WTC11 (cell line): ENCODE measurements at regions not wholly inside any gene's neighbourhood (a gene's known extent, or its start where the extent isn't known, plus 50 kb on each side); places are given as distances from the start of the nearest gene placed in this dataset.
A peak's percentile ranks its signal among the peaks of the same experiment; 100 is the strongest.

Experiments used
- ATAC-seq: fragments of 200-7000 bp; cut with Tn5 transposase; 2 replicates; pipeline ENCODE4 v1.10.0; 2021; ENCODE audit warnings: mild to moderate bottlenecking, moderate library complexity
- CTCF ChIA-PET: fragments of 300-600 bp; sonication (Branson Sonifier 250); formaldehyde crosslinking; loops from one replicate; lab custom pipeline; 2021; ENCODE audit warnings: antibody characterized with exemption; lab: Charles Lee
- POLR2A ChIA-PET: fragments of 350-600 bp; sonication (Branson Sonifier 250); formaldehyde crosslinking; loops from one replicate; lab custom pipeline; 2021; ENCODE audit warnings: antibody characterized with exemption; lab: Charles Lee
- DNase-seq: peaks from one replicate; pipeline ENCODE4 v3.0.0; 2021; ENCODE audit warnings: low spot score
- H3K27ac Mint-ChIP-seq: 2 replicates; pipeline ENCODE4 v1.8.0; 2021; ENCODE audit warnings: mixed read lengths
- H3K27me3 Mint-ChIP-seq: 2 replicates; pipeline ENCODE4 v1.8.0; 2021; ENCODE audit warnings: low read depth, mild to moderate bottlenecking, moderate library complexity, mixed read lengths
- H3K36me3 Mint-ChIP-seq: 2 replicates; pipeline ENCODE4 v1.8.0; 2021; ENCODE audit warnings: mixed read lengths
- H3K4me1 Mint-ChIP-seq: 2 replicates; pipeline ENCODE4 v1.8.0; 2022; ENCODE audit warnings: mixed read lengths
- H3K4me3 Mint-ChIP-seq: 2 replicates; pipeline ENCODE4 v1.8.0; 2021; ENCODE audit warnings: mild to moderate bottlenecking, moderate library complexity, mixed read lengths
- H3K9me3 Mint-ChIP-seq: 2 replicates; pipeline ENCODE4 v1.8.0; 2021; ENCODE audit warnings: mixed read lengths
- GRHL2 ChIP-seq: fragments of 250-450 bp; sonication (Bioruptor Pico); IDR thresholded peaks from 2 replicates; pipeline ENCODE4 v1.8.0; 2022; ENCODE audit warnings: mild to moderate bottlenecking, moderate library complexity; ENCODE audit not compliant: insufficient replicate concordance, severe bottlenecking
- GTF2I ChIP-seq: fragments of 250-450 bp; sonication (Bioruptor Pico); conservative IDR thresholded peaks from 2 replicates; pipeline ENCODE4 v1.4.0; 2021; ENCODE audit warnings: mild to moderate bottlenecking
- IRF2 ChIP-seq: sonication (generic); formaldehyde crosslinking; IDR thresholded peaks from 2 replicates; pipeline ENCODE4 v1.8.0; 2022; ENCODE audit warnings: low read depth, missing genetic modification reagents, borderline replicate concordance
- SMAD4 ChIP-seq: sonication (generic); formaldehyde crosslinking; IDR thresholded peaks from 2 replicates; pipeline ENCODE4 v1.8.0; 2022; ENCODE audit warnings: mild to moderate bottlenecking, missing genetic modification reagents
- TCF7 ChIP-seq: sonication (generic); formaldehyde crosslinking; IDR thresholded peaks from 2 replicates; pipeline ENCODE4 v1.8.0; 2022; ENCODE audit warnings: mild to moderate bottlenecking, low read depth, missing genetic modification reagents, moderate library complexity
- ZNF121 ChIP-seq: sonication (generic); formaldehyde crosslinking; IDR thresholded peaks from 2 replicates; pipeline ENCODE4 v1.8.0; 2023; ENCODE audit warnings: missing genetic modification reagents
- ZNF219 ChIP-seq: sonication (generic); formaldehyde crosslinking; IDR thresholded peaks from 2 replicates; pipeline ENCODE4 v1.8.0; 2023; ENCODE audit warnings: missing genetic modification reagents, mild to moderate bottlenecking, borderline replicate concordance
- ZNF396 ChIP-seq: fragments of 250-450 bp; sonication (Bioruptor Pico); IDR thresholded peaks from 2 replicates; pipeline ENCODE4 v1.8.0; 2021; ENCODE audit warnings: mild to moderate bottlenecking, moderate library complexity, borderline replicate concordance
- ZNF423 ChIP-seq: fragments of 250-450 bp; sonication (Bioruptor Pico); IDR thresholded peaks from 2 replicates; pipeline ENCODE4 v2.1.2; 2022; ENCODE audit warnings: mild to moderate bottlenecking, moderate library complexity
- TF ChIP-seq, protein P1 (sequence below): sonication (generic); formaldehyde crosslinking; IDR thresholded peaks from 2 replicates; pipeline ENCODE4 v1.8.1; 2022; ENCODE audit warnings: mild to moderate bottlenecking, moderate library complexity, missing genetic modification reagents
- TF ChIP-seq, protein P2 (sequence below): sonication (generic); formaldehyde crosslinking; IDR thresholded peaks from 2 replicates; pipeline ENCODE4 v1.8.0; 2022; ENCODE audit warnings: mild to moderate bottlenecking, missing genetic modification reagents
- TF ChIP-seq, protein P3 (sequence below): sonication (generic); formaldehyde crosslinking; IDR thresholded peaks from 2 replicates; pipeline ENCODE4 v1.8.1; 2023; ENCODE audit warnings: mild to moderate bottlenecking, missing genetic modification reagents, borderline replicate concordance
- TF ChIP-seq, protein P4 (sequence below): fragments of 250-450 bp; sonication (Bioruptor Pico); conservative IDR thresholded peaks from 2 replicates; pipeline ENCODE4 v1.9.0; 2021; ENCODE audit warnings: mild to moderate bottlenecking
- TF ChIP-seq, protein P5 (sequence below): sonication (generic); formaldehyde crosslinking; IDR thresholded peaks from 2 replicates; pipeline ENCODE4 v1.8.0; 2023; ENCODE audit warnings: missing genetic modification reagents
- TF ChIP-seq, protein P6 (sequence below): sonication (generic); formaldehyde crosslinking; IDR thresholded peaks from 2 replicates; pipeline ENCODE4 v1.8.1; 2023; ENCODE audit warnings: mild to moderate bottlenecking, missing genetic modification reagents, moderate library complexity
- TF ChIP-seq, protein P7 (sequence below): sonication (generic); formaldehyde crosslinking; IDR thresholded peaks from 2 replicates; pipeline ENCODE4 v1.8.0; 2022; ENCODE audit warnings: mild to moderate bottlenecking, missing genetic modification reagents
- TF ChIP-seq, protein P8 (sequence below): fragments of 200-600 bp; IDR thresholded peaks from 2 replicates; pipeline ENCODE4 v1.8.0; 2022; ENCODE audit warnings: antibody characterized with exemption

DNA sequence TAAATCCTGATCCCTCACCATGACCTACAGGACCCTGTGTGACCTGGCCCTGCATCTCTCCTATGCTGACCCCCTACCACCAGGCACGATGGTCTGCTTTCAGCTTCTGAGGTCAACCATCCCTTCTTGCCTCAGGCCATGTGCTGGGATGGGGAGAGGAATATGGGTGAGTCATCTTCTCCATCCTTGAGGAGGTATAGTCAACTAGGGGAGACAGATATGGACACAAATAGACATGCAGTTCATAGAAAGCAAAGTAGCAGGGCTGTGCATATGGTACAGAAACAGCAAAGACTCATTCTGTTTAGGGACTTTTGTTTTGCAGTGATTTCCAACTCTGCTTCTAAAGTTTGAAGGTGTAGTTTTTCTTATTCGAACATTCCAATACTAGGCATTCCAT is 250.8 kb upstream of the FGGY start (continued):
- TF ChIP-seq, protein P1, sequence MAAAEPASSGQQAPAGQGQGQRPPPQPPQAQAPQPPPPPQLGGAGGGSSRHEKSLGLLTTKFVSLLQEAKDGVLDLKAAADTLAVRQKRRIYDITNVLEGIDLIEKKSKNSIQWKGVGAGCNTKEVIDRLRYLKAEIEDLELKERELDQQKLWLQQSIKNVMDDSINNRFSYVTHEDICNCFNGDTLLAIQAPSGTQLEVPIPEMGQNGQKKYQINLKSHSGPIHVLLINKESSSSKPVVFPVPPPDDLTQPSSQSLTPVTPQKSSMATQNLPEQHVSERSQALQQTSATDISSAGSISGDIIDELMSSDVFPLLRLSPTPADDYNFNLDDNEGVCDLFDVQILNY (CRISPR knock-in tag), result no peak

DNA sequence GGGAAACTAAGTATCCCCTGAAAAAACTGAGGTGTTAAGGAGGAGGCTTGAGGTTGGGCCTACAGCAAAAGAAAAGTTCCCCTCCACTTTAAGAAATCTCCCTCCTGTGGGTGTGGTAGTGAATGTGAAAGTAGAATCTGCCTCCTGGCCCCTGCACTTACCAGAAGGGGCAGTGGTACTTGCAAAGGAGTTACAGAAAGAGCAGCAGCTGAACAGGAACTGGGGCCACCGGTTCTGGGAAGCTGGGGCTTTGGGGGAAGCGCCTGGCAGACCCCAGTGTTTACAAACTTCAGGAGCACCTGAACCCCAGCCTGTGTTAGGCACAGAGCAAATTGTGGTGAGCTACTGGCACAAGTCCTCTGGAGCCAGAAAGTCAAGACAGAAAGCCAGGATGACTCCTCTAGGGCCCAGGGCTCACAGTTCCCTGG is 250.2 kb upstream of the FGGY start:
- POLR2A ChIA-PET, result no interaction called here
- Mint-ChIP-seq H3K27me3 (no peaks in the 10 kb centered on the region; the same call in 1 of the 2 replicates), H3K4me1 (peaks cover 7% of the 10 kb centered on the region), H3K27ac (no peak overlapping the region), H3K4me3 (no peak overlapping the region), H3K9me3 (peaks cover 27% of the 10 kb centered on the region), H3K36me3 (peaks cover 9% of the 10 kb centered on the region)
- CTCF ChIA-PET, result interaction anchor here (0.6 to 1.5 kb wide), 3 partner anchors 18 to 713 kb away, joined by 3 read pairs; no protein-coding TSS in a partner anchor
- TF ChIP-seq, protein P2, sequence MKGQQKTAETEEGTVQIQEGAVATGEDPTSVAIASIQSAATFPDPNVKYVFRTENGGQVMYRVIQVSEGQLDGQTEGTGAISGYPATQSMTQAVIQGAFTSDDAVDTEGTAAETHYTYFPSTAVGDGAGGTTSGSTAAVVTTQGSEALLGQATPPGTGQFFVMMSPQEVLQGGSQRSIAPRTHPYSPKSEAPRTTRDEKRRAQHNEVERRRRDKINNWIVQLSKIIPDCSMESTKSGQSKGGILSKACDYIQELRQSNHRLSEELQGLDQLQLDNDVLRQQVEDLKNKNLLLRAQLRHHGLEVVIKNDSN (CRISPR knock-in tag), result no peak
- TF ChIP-seq ZNF423 (no peak), TCF7 (CRISPR knock-in tag) (no peak), IRF2 (CRISPR knock-in tag) (no peak), ZNF219 (CRISPR knock-in tag) (no peak), GTF2I (no peak), ZNF396 (no peak), SMAD4 (CRISPR knock-in tag) (no peak), GRHL2 (CRISPR knock-in tag) (no peak), ZNF121 (CRISPR knock-in tag) (no peak)
- TF ChIP-seq, protein P3, sequence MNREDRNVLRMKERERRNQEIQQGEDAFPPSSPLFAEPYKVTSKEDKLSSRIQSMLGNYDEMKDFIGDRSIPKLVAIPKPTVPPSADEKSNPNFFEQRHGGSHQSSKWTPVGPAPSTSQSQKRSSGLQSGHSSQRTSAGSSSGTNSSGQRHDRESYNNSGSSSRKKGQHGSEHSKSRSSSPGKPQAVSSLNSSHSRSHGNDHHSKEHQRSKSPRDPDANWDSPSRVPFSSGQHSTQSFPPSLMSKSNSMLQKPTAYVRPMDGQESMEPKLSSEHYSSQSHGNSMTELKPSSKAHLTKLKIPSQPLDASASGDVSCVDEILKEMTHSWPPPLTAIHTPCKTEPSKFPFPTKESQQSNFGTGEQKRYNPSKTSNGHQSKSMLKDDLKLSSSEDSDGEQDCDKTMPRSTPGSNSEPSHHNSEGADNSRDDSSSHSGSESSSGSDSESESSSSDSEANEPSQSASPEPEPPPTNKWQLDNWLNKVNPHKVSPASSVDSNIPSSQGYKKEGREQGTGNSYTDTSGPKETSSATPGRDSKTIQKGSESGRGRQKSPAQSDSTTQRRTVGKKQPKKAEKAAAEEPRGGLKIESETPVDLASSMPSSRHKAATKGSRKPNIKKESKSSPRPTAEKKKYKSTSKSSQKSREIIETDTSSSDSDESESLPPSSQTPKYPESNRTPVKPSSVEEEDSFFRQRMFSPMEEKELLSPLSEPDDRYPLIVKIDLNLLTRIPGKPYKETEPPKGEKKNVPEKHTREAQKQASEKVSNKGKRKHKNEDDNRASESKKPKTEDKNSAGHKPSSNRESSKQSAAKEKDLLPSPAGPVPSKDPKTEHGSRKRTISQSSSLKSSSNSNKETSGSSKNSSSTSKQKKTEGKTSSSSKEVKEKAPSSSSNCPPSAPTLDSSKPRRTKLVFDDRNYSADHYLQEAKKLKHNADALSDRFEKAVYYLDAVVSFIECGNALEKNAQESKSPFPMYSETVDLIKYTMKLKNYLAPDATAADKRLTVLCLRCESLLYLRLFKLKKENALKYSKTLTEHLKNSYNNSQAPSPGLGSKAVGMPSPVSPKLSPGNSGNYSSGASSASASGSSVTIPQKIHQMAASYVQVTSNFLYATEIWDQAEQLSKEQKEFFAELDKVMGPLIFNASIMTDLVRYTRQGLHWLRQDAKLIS (CRISPR knock-in tag), result no peak
- TF ChIP-seq, protein P4, sequence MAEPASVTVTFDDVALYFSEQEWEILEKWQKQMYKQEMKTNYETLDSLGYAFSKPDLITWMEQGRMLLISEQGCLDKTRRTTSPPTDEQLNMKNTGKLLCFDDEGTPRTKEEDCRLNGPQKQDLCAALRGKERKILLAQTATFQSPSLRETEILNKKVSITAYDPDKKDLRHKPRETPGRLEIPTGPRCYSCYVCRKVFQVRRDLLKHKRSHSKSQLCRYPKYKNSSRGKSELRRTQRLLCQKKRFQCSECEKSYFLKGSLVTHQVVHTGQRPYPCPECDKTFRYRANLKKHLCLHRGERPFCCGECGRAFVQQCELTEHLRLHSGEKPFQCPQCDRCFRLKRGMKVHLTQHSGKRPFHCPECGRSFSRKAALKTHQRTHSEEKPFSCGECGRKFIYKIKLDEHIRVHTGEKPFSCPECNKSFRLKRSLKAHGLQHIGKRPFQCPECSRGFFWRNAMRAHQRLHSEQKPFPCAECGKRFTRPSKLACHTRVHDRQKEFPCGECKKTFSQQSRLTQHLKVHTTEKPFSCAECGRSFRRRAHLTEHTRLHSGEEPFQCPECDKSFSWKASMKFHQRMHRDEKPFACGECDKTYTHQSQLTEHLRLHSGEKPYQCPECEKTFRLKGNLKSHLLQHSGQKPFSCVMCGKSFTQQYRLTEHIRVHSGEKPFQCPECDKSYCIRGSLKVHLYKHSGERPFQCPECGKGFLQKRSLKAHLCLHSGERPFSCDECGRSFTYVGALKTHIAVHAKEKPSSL (CRISPR knock-in tag), result no peak
- TF ChIP-seq, protein P5, sequence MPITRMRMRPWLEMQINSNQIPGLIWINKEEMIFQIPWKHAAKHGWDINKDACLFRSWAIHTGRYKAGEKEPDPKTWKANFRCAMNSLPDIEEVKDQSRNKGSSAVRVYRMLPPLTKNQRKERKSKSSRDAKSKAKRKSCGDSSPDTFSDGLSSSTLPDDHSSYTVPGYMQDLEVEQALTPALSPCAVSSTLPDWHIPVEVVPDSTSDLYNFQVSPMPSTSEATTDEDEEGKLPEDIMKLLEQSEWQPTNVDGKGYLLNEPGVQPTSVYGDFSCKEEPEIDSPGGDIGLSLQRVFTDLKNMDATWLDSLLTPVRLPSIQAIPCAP, result no peak
- TF ChIP-seq, protein P6, sequence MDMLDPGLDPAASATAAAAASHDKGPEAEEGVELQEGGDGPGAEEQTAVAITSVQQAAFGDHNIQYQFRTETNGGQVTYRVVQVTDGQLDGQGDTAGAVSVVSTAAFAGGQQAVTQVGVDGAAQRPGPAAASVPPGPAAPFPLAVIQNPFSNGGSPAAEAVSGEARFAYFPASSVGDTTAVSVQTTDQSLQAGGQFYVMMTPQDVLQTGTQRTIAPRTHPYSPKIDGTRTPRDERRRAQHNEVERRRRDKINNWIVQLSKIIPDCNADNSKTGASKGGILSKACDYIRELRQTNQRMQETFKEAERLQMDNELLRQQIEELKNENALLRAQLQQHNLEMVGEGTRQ, result no peak
- TF ChIP-seq, protein P7, sequence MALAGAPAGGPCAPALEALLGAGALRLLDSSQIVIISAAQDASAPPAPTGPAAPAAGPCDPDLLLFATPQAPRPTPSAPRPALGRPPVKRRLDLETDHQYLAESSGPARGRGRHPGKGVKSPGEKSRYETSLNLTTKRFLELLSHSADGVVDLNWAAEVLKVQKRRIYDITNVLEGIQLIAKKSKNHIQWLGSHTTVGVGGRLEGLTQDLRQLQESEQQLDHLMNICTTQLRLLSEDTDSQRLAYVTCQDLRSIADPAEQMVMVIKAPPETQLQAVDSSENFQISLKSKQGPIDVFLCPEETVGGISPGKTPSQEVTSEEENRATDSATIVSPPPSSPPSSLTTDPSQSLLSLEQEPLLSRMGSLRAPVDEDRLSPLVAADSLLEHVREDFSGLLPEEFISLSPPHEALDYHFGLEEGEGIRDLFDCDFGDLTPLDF (CRISPR knock-in tag), result no peak
- TF ChIP-seq, protein P8, sequence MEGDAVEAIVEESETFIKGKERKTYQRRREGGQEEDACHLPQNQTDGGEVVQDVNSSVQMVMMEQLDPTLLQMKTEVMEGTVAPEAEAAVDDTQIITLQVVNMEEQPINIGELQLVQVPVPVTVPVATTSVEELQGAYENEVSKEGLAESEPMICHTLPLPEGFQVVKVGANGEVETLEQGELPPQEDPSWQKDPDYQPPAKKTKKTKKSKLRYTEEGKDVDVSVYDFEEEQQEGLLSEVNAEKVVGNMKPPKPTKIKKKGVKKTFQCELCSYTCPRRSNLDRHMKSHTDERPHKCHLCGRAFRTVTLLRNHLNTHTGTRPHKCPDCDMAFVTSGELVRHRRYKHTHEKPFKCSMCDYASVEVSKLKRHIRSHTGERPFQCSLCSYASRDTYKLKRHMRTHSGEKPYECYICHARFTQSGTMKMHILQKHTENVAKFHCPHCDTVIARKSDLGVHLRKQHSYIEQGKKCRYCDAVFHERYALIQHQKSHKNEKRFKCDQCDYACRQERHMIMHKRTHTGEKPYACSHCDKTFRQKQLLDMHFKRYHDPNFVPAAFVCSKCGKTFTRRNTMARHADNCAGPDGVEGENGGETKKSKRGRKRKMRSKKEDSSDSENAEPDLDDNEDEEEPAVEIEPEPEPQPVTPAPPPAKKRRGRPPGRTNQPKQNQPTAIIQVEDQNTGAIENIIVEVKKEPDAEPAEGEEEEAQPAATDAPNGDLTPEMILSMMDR, result no peak
- no peak for DNase-seq
- peak; percentile 83 for ATAC-seq
